Neutrophil (primary cell): ENCODE measurements at regions not wholly inside any gene's neighbourhood (a gene's known extent, or its start where the extent isn't known, plus 50 kb on each side); places are given as distances from the start of the nearest gene placed in this dataset.

Experiments used
- H3K27ac ChIP-seq: fragments of 200-600 bp; sonication (generic); 2 replicates; pipeline ENCODE4 v1.5.1; 2016; ENCODE audit warnings: mild to moderate bottlenecking, moderate library complexity
- H3K27me3 ChIP-seq: fragments of 200-600 bp; sonication (generic); 2 replicates; pipeline ENCODE4 v1.6.0; 2016; ENCODE audit warnings: mild to moderate bottlenecking
- H3K36me3 ChIP-seq: fragments of 200-600 bp; sonication (generic); 2 replicates; pipeline ENCODE4 v1.5.1; 2017
- H3K4me1 ChIP-seq, 2 experiments: fragments of 200-600 bp in 1 of 2; sonication (generic) in 1 of 2; 1 replicate in 1 of 2; 2 replicates in 1 of 2; pipeline versions ENCODE4 v1.5.1 to v1.6.1; 2013 to 2016; ENCODE audit warnings: low read depth in 1 of 2, low read length in 1 of 2, mild to moderate bottlenecking in 1 of 2, moderate library complexity in 1 of 2; ENCODE audit not compliant: control insufficient read depth in 1 of 2, insufficient read depth in 1 of 2
- H3K4me3 ChIP-seq, 2 experiments: fragments of 200-600 bp in 1 of 2; sonication (generic) in 1 of 2; 1 replicate in 1 of 2; 2 replicates in 1 of 2; pipeline ENCODE4 v1.5.1; 2013 to 2016; ENCODE audit warnings: low read depth in 1 of 2, low read length in 1 of 2, mild to moderate bottlenecking in 1 of 2, moderate library complexity in 1 of 2
- H3K9me3 ChIP-seq: fragments of 200-600 bp; sonication (generic); 2 replicates; pipeline ENCODE4 v1.5.1; 2016
- CTCF ChIP-seq: fragments of 200-600 bp; sonication (generic); IDR thresholded peaks from 2 replicates; pipeline ENCODE4 v1.5.1; 2016; ENCODE audit warnings: antibody characterized with exemption

- TF ChIP-seq CTCF, result no peak
- no peaks in the 10 kb centered on the region for H3K27me3 ChIP-seq
- H3K9me3 ChIP-seq, result no peaks in the 10 kb centered on the region
- H3K4me3 ChIP-seq, result no peak overlapping the region
- no peaks in the 10 kb centered on the region for H3K4me1 ChIP-seq
- no peaks in the 10 kb centered on the region for H3K36me3 ChIP-seq
- no peak overlapping the region for H3K27ac ChIP-seq
Measured at GRCh38 chr5:167305591-167306213, 985.7 kb upstream of the WWC1 start.

- H3K4me1 ChIP-seq, result no peaks in the 10 kb centered on the region
- no peak for TF ChIP-seq CTCF
- H3K4me3 ChIP-seq, result no peak overlapping the region
Measured at GRCh38 chr5:167307042-167307441, 984.4 kb upstream of the WWC1 start.

GRCh38 chr5:167308466-167308865 lies 983.0 kb upstream of the WWC1 start:
- no peak overlapping the region for H3K27ac ChIP-seq
- H3K36me3 ChIP-seq, result no peaks in the 10 kb centered on the region
- H3K27me3 ChIP-seq, result no peaks in the 10 kb centered on the region
- TF ChIP-seq CTCF, result no peak
- H3K9me3 ChIP-seq, result no peaks in the 10 kb centered on the region
- H3K4me1 ChIP-seq, result no peaks in the 10 kb centered on the region
- H3K4me3 ChIP-seq, result no peak overlapping the region

More at GRCh38 chr5:167307042-167307441, 984.4 kb upstream of the WWC1 start:
- H3K27ac ChIP-seq, result no peak overlapping the region
- no peaks in the 10 kb centered on the region for H3K36me3 ChIP-seq
- no peaks in the 10 kb centered on the region for H3K9me3 ChIP-seq
- H3K27me3 ChIP-seq, result no peaks in the 10 kb centered on the region

- Histone ChIP-seq H3K4me1 (no peaks in the 10 kb centered on the region), H3K27me3 (no peaks in the 10 kb centered on the region), H3K4me3 (no peak overlapping the region), H3K9me3 (no peaks in the 10 kb centered on the region), H3K27ac (no peak overlapping the region), H3K36me3 (no peaks in the 10 kb centered on the region)
- no peak for TF ChIP-seq CTCF
Measured at GRCh38 chr5:167309941-167310517, 981.4 kb upstream of the WWC1 start.

- Histone ChIP-seq H3K27ac (no peak overlapping the region), H3K4me3 (no peak overlapping the region), H3K4me1 (no peaks in the 10 kb centered on the region), H3K36me3 (no peaks in the 10 kb centered on the region), H3K27me3 (no peaks in the 10 kb centered on the region), H3K9me3 (no peaks in the 10 kb centered on the region)
- TF ChIP-seq CTCF, result no peak
Measured at GRCh38 chr5:167311340-167311739, 980.1 kb upstream of the WWC1 start.
